ENCODE measurements at regions not wholly inside any gene's neighbourhood (a gene's known extent, or its start where the extent isn't known, plus 50 kb on each side); places are given as distances from the start of the nearest gene placed in this dataset.

GRCh38 chr12:61862986-61863385 is 397.2 kb upstream of the USP15 start:
- no peak for DNase-seq

- DNase-seq: no peak
Observed at GRCh38 chr12:61863811-61864210, 396.4 kb upstream of the USP15 start.

- no peak for DNase-seq
Observed at GRCh38 chr12:61869796-61870195, 390.4 kb upstream of the USP15 start.

GRCh38 chr12:61870658-61871484 is 389.3 kb upstream of the USP15 start:
- DNase-seq: no peak

- DNase-seq: no peak
Observed at GRCh38 chr12:61871485-61871810, 388.8 kb upstream of the USP15 start.

GRCh38 chr12:61879229-61879628 is 381.0 kb upstream of the USP15 start:
- DNase-seq: no peak

- DNase-seq: no peak
Observed at GRCh38 chr12:61880186-61880585, 380.0 kb upstream of the USP15 start.

- no peak for DNase-seq
Observed at GRCh38 chr12:61891632-61892031, 368.6 kb upstream of the USP15 start.

GRCh38 chr12:61894168-61894567 is 366.0 kb upstream of the USP15 start:
- no peak for DNase-seq

- DNase-seq: no peak
Observed at GRCh38 chr12:61896436-61896835, 363.8 kb upstream of the USP15 start.

- no peak for DNase-seq
Observed at GRCh38 chr12:61902403-61902802, 357.8 kb upstream of the USP15 start.

GRCh38 chr12:61911113-61911512 is 349.1 kb upstream of the USP15 start:
- no peak for DNase-seq

GRCh38 chr12:61915420-61915819 is 344.8 kb upstream of the USP15 start:
- DNase-seq: no peak

- no peak for DNase-seq
Observed at GRCh38 chr12:61916831-61917230, 343.4 kb upstream of the USP15 start.

GRCh38 chr12:61919686-61920085 is 340.5 kb upstream of the USP15 start:
- no peak for DNase-seq

GRCh38 chr12:61920230-61920629 is 340.0 kb upstream of the USP15 start:
- no peak for DNase-seq

- DNase-seq: no peak
Observed at GRCh38 chr12:61923152-61923551, 337.1 kb upstream of the USP15 start.

- DNase-seq: no peak
Observed at GRCh38 chr12:61934564-61934963, 325.6 kb upstream of the USP15 start.

GRCh38 chr12:61939977-61940376 is 320.2 kb upstream of the USP15 start:
- DNase-seq: no peak

GRCh38 chr12:61956545-61956944 is 303.7 kb upstream of the USP15 start:
- no peak for DNase-seq

- no peak for DNase-seq
Observed at GRCh38 chr12:61974461-61974860, 285.7 kb upstream of the USP15 start.

- DNase-seq: no peak
Observed at GRCh38 chr12:61985830-61986229, 274.4 kb upstream of the USP15 start.

- no peak for DNase-seq
Observed at GRCh38 chr12:61987173-61987572, 273.0 kb upstream of the USP15 start.

- DNase-seq: no peak
Observed at GRCh38 chr12:61991661-61992060, 268.5 kb upstream of the USP15 start.

- no peak for DNase-seq
Observed at GRCh38 chr12:61993734-61994345, 266.4 kb upstream of the USP15 start.

All from activated CD4-positive, alpha-beta T cell treated with anti-CD3 and anti-CD28 coated beads, Interleukin-2, amount 50 U/mL, for 4 hours (primary cell).